Retinal pigment epithelial cell (primary cell): ENCODE measurements at regions not wholly inside any gene's neighbourhood (a gene's known extent, or its start where the extent isn't known, plus 50 kb on each side); places are given as distances from the start of the nearest gene placed in this dataset.

Source experiments
- DNase-seq: peaks from one replicate; pipeline ENCODE4 v3.0.0-alpha.2; 2010; ENCODE audit warnings: low read depth
- H3K4me3 ChIP-seq: 2 replicates; pipeline ENCODE4 v1.5.1; 2011; ENCODE audit warnings: mild to moderate bottlenecking, low read length, control low read depth, moderate library complexity
- TF ChIP-seq, protein P1 (sequence below): conservative IDR thresholded peaks from 2 replicates; pipeline ENCODE4 v1.5.1; 2011; ENCODE audit warnings: low read depth, low read length, control low read depth, inconsistent platforms

DNA sequence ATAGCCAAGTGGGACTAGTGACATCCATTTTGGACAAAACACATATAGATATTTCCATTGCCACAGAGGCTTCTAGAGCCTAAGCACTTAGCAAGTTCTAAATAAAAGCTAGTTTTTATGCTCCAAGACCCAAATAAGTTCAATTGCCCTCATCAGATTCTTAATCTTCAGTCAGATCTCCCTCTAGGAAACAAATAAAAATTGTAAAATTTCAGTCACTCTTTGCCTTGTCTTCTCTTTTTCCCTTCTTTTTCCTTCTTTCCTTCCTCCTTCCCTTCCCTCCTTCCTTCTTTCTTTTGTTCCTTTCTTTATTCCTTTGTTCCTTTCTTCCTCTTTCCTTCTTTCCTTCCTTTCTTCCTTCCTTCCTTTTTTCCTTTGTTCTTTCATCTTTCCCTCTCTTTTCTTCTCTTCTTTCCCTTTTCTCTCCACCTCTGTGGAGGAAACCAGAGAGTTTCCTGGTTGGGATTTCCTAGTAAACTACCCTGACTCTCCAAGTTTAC is 68.8 kb upstream of the GADL1 start:
- TF ChIP-seq, protein P1, sequence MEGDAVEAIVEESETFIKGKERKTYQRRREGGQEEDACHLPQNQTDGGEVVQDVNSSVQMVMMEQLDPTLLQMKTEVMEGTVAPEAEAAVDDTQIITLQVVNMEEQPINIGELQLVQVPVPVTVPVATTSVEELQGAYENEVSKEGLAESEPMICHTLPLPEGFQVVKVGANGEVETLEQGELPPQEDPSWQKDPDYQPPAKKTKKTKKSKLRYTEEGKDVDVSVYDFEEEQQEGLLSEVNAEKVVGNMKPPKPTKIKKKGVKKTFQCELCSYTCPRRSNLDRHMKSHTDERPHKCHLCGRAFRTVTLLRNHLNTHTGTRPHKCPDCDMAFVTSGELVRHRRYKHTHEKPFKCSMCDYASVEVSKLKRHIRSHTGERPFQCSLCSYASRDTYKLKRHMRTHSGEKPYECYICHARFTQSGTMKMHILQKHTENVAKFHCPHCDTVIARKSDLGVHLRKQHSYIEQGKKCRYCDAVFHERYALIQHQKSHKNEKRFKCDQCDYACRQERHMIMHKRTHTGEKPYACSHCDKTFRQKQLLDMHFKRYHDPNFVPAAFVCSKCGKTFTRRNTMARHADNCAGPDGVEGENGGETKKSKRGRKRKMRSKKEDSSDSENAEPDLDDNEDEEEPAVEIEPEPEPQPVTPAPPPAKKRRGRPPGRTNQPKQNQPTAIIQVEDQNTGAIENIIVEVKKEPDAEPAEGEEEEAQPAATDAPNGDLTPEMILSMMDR, result no peak
- DNase-seq, result no peak
- no peak overlapping the region for H3K4me3 ChIP-seq

DNA sequence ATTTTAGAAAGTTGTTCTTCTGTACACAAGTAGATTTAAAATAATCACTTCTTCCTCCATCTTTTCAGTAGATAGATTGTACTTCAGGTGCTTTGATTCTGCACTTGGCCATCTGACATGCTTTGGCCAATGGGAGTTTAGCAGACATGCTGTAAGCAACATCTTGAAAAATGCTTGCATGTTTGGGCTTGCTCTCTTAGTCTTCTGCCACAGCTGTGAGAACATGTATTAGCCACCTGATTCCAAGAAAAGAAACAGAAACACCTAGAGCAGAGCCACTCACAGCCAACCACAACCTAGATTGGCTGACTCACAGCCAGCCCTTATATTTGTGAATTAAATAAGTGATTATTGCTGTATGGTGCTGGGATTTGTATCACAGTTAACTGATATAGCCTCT is 70.2 kb upstream of the GADL1 start:
- DNase-seq, result no peak
- TF ChIP-seq, protein P1, result no peak

DNA sequence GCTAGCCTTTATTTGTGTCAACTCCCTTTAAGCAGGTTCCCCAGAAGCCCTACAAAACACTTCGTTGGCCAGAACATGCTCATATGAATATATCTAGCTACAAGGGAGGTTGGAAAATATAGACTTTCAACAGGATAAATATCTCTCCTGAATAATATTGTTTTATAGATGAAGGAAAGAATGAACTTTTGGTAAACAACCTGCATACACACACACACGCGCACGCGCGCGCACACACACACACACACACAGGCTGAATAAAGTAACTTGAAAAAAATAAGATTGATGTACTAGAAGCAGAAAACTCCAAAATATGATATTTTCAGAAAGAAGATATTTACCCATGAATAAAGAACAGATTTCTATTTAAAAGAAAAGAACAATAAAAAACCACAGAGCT is 72.4 kb upstream of the GADL1 start:
- H3K4me3 ChIP-seq, result no peak overlapping the region
- no peak for DNase-seq
- TF ChIP-seq, protein P1, result no peak

More for the DNA sequence above, 70.2 kb upstream of the GADL1 start:
- no peak overlapping the region for H3K4me3 ChIP-seq

DNA sequence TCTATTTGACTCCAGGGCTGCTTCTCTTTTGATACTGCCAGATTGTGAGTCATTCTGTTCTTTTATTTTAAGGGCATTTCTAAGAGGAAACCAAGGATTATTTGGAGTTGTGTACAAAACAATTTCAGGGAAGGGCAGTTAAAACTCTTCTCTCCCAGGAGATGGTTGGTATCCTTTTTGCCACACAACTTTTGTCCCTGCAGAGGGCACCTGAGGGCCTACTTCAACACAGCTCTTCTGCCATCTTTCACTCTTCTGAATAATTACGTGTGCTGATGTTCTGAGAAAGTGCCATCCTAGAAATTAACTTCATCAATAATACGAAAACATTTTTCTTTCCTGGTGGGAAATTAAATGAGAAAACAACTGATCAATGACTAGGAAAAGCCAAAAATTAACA is 75.7 kb upstream of the GADL1 start:
- TF ChIP-seq, protein P1, result peak; percentile 38
- no peak for DNase-seq
- H3K4me3 ChIP-seq, result no peak overlapping the region

DNA sequence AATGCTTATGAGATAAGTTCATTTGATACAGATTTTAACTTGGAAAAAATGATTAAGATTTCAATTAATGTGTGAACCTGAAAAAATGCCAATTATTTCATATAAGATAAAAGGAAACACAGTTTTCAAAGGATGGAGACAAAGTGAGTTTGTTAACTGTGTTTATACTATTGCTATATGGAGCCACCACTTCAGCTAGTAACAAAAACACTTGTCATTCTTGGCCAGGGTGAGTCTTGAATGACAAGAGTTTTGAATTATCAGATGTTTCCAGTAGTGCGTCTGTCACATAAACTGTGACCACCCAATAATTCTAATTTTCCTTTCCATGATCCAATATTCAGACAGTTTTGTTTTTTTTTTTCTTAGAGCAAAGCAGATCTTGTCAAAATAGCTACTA is 78.0 kb upstream of the GADL1 start:
- TF ChIP-seq, protein P1, result no peak
- no peak overlapping the region for H3K4me3 ChIP-seq
- DNase-seq, result no peak

DNA sequence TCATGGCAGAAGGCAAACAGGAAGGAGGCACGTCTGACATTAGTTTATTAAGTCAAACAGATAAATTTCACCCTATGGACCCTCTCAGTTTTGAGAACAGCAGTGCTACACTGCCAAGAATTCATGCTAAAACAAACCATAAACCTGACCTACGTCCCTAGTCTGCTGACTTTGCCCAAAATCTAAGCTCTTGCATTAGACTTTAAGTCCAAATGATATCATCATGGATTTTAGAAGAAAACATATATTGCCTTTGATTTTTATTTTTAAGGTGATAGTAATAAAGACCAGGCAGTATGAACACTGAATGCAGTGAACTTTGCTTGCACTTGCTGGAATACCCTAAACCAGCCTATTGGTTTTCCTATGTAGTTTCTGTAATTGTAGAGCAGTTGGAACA is 79.6 kb upstream of the GADL1 start:
- no peak overlapping the region for H3K4me3 ChIP-seq
- TF ChIP-seq, protein P1, result no peak
- no peak for DNase-seq

DNA sequence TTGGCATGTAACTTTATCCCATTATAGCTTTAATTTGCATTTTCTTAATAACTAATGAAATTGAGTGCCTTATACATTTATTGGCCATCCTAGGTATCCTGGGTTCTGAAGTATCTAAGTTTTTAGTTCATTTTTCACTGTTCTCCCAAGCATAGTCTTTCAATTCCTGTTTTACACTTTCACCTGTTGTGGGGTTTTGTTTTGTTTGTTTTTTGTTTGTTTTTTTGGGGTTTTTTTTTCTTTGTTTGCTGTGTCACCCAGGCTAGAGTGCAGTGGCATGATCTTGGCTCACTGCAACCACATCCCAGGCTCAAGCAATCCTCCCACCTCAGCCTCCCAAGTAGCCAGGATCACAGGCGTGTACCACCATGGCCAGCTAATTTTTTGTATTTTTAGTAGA is 83.1 kb upstream of the GADL1 start:
- H3K4me3 ChIP-seq, result no peak overlapping the region
- no peak for DNase-seq
- TF ChIP-seq, protein P1, result no peak
